KMS-11 (cell line): ENCODE measurements at regions not wholly inside any gene's neighbourhood (a gene's known extent, or its start where the extent isn't known, plus 50 kb on each side); places are given as distances from the start of the nearest gene placed in this dataset.

Experiments
- H2AFZ ChIP-seq: fragments of 200-600 bp; sonication (generic); 2 replicates; pipeline ENCODE4 v1.6.1; 2016; ENCODE audit warnings: antibody characterized with exemption, mixed run types, low read depth
- H3K27ac ChIP-seq: fragments of 200-600 bp; sonication (generic); 2 replicates; pipeline ENCODE4 v1.6.1; 2016; ENCODE audit warnings: mild to moderate bottlenecking, mixed run types
- H3K27me3 ChIP-seq: fragments of 200-600 bp; sonication (generic); 2 replicates; pipeline ENCODE4 v1.6.1; 2017; ENCODE audit warnings: mild to moderate bottlenecking, low read depth, mixed run types, moderate library complexity; ENCODE audit not compliant: insufficient read depth
- H3K36me3 ChIP-seq: fragments of 200-600 bp; sonication (generic); 2 replicates; pipeline ENCODE4 v1.6.1; 2017; ENCODE audit warnings: mild to moderate bottlenecking, mixed run types; ENCODE audit not compliant: insufficient read depth
- H3K4me1 ChIP-seq: fragments of 200-600 bp; sonication (generic); 2 replicates; pipeline ENCODE4 v1.6.1; 2016; ENCODE audit warnings: mild to moderate bottlenecking, low read depth, mixed run types; ENCODE audit not compliant: poor library complexity, severe bottlenecking
- H3K4me2 ChIP-seq: fragments of 200-600 bp; sonication (generic); 2 replicates; pipeline ENCODE4 v1.7.0; 2016; ENCODE audit warnings: mild to moderate bottlenecking, mixed run types
- H3K4me3 ChIP-seq: fragments of 200-600 bp; sonication (generic); IDR thresholded peaks from 2 replicates; pipeline ENCODE4 v1.6.1; 2017; ENCODE audit warnings: low read depth, low read length, mixed read lengths; ENCODE audit not compliant: insufficient read depth
- H3K79me2 ChIP-seq: fragments of 200-600 bp; sonication (generic); 2 replicates; pipeline ENCODE4 v1.6.1; 2016; ENCODE audit warnings: low read depth, mixed run types; ENCODE audit not compliant: insufficient read depth
- H3K9ac ChIP-seq: fragments of 200-600 bp; sonication (generic); 2 replicates; pipeline ENCODE4 v1.6.1; 2016; ENCODE audit warnings: mild to moderate bottlenecking, mixed run types
- H4K20me1 ChIP-seq: fragments of 200-600 bp; sonication (generic); 2 replicates; pipeline ENCODE4 v1.6.1; 2016; ENCODE audit warnings: mild to moderate bottlenecking, mixed run types; ENCODE audit not compliant: insufficient read depth
- TF ChIP-seq, protein P1 (sequence below): fragments of 200-600 bp; sonication (generic); conservative IDR thresholded peaks from 2 replicates; pipeline ENCODE4 v1.6.1; 2017; ENCODE audit warnings: low read depth, mild to moderate bottlenecking, antibody characterized with exemption, low read length, moderate library complexity, mixed read lengths

- no peak overlapping the region for H3K27ac ChIP-seq
- H3K4me1 ChIP-seq, result no peaks in the 10 kb centered on the region
- H2AFZ ChIP-seq, result no peak overlapping the region
- H3K27me3 ChIP-seq, result no peaks in the 10 kb centered on the region
- no peak overlapping the region for H3K4me3 ChIP-seq
- no peak overlapping the region for H3K9ac ChIP-seq
- no peaks in the 10 kb centered on the region for H3K79me2 ChIP-seq
- no peak overlapping the region for H3K4me2 ChIP-seq
- no peaks in the 10 kb centered on the region for H4K20me1 ChIP-seq
- H3K36me3 ChIP-seq, result no peaks in the 10 kb centered on the region
- TF ChIP-seq, protein P1, sequence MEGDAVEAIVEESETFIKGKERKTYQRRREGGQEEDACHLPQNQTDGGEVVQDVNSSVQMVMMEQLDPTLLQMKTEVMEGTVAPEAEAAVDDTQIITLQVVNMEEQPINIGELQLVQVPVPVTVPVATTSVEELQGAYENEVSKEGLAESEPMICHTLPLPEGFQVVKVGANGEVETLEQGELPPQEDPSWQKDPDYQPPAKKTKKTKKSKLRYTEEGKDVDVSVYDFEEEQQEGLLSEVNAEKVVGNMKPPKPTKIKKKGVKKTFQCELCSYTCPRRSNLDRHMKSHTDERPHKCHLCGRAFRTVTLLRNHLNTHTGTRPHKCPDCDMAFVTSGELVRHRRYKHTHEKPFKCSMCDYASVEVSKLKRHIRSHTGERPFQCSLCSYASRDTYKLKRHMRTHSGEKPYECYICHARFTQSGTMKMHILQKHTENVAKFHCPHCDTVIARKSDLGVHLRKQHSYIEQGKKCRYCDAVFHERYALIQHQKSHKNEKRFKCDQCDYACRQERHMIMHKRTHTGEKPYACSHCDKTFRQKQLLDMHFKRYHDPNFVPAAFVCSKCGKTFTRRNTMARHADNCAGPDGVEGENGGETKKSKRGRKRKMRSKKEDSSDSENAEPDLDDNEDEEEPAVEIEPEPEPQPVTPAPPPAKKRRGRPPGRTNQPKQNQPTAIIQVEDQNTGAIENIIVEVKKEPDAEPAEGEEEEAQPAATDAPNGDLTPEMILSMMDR, result no peak
These were observed 776.4 kb downstream of the TECRL start for GRCh38 chr4:63632858-63633257.

DNA sequence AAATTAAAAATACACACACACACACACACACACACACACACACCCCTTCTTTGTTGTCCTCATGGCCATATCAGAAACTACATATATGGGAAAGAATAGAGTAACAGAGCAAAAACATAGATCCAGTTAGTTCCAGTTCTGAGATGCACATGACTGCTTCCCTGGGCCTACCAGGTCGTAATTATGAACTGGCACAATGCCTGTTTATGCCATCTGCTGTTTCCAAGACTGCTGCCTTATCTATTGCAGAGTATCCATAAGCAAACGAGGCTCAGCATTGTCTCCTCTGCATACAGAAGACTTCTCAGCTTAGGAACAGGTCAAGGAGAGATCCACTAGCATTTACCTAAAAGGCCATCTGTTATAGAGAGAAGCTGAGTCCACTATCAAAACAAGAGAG, 789.0 kb downstream of the TECRL start:
- Histone ChIP-seq H4K20me1 (no peaks in the 10 kb centered on the region), H3K79me2 (no peaks in the 10 kb centered on the region), H3K27me3 (no peaks in the 10 kb centered on the region), H3K4me2 (no peak overlapping the region), H3K4me3 (no peak overlapping the region), H3K36me3 (no peaks in the 10 kb centered on the region), H3K9ac (no peak overlapping the region), H2AFZ (no peak overlapping the region), H3K27ac (no peak overlapping the region), H3K4me1 (no peaks in the 10 kb centered on the region)
- TF ChIP-seq, protein P1, result no peak

GRCh38 chr4:63619771-63620170, 789.5 kb downstream of the TECRL start:
- Histone ChIP-seq H3K4me3 (no peak overlapping the region), H3K4me2 (no peak overlapping the region), H3K79me2 (no peaks in the 10 kb centered on the region), H2AFZ (no peak overlapping the region), H3K9ac (no peak overlapping the region), H3K27me3 (no peaks in the 10 kb centered on the region), H3K27ac (no peak overlapping the region), H4K20me1 (no peaks in the 10 kb centered on the region), H3K4me1 (no peaks in the 10 kb centered on the region), H3K36me3 (no peaks in the 10 kb centered on the region)
- TF ChIP-seq, protein P1, result no peak

GRCh38 chr4:63618883-63619718, 790.1 kb downstream of the TECRL start:
- H3K27ac ChIP-seq, result no peak overlapping the region
- no peak overlapping the region for H3K4me2 ChIP-seq
- no peak overlapping the region for H3K9ac ChIP-seq
- no peaks in the 10 kb centered on the region for H4K20me1 ChIP-seq
- H3K4me3 ChIP-seq, result no peak overlapping the region
- H3K4me1 ChIP-seq, result no peaks in the 10 kb centered on the region
- H3K27me3 ChIP-seq, result no peaks in the 10 kb centered on the region
- TF ChIP-seq, protein P1, result no peak
- no peaks in the 10 kb centered on the region for H3K79me2 ChIP-seq
- no peak overlapping the region for H2AFZ ChIP-seq
- no peaks in the 10 kb centered on the region for H3K36me3 ChIP-seq
